SH-SY5Y (cell line): ENCODE measurements at regions not wholly inside any gene's neighbourhood (a gene's known extent, or its start where the extent isn't known, plus 50 kb on each side); places are given as distances from the start of the nearest gene placed in this dataset.

Source experiments
- GATA2 ChIP-seq: IDR thresholded peaks from 2 replicates; pipeline ENCODE4 v1.6.1; 2011; ENCODE audit warnings: mild to moderate bottlenecking, low read depth, low read length
- GATA3 ChIP-seq: IDR thresholded peaks from 2 replicates; pipeline ENCODE4 v1.6.1; 2011; ENCODE audit warnings: low read depth, mild to moderate bottlenecking, low read length, moderate library complexity

DNA sequence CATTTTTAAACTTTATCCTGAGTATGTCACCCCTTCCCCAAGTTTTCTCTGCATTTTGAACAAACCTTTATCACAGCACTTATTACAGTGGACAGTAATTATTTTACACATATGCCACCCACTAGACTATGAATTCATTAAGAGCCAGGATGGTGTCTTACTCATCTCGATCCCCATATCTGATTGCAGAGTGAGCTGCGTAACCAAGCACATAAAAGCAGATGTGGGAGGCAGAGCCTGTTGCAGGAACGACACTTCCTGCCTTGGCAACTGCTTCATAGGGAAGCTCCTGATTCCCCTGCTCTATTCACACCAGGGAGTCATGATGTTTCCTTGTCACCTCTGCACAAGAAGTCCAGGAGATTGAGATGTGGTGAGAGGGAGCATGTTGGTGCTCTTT lies 91.1 kb downstream of the MINAR1 start:
- TF ChIP-seq GATA3 = no peak
- 0 out of 2 replicates have a peak, but pooled peaks have one; percentile 27 for TF ChIP-seq GATA2

DNA sequence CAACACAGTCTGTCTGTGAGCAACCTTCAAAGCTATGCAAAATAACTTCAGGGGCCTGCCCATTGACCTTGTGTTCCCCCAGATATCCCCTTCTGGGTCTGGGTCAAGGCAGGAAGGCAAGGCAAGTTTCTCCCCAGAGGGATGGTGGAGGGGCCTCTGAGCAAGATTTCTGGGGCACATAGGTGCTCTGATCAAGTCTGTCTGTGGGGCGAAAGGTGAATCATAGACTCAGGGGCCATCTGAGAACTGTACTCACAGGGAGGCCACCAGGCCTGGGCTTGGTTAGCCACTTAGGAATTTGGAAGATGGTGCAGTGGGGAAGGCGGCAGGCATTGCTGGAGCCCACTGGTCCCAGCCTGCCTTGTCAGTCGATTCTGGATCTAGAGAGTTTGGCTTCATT lies 92.4 kb downstream of the MINAR1 start:
- TF ChIP-seq GATA3 (no peak), GATA2 (no peak)

GRCh38 chr15:79526376-79526775 lies 94.2 kb downstream of the MINAR1 start:
- no peak for TF ChIP-seq GATA2
- TF ChIP-seq GATA3 = no peak

- TF ChIP-seq GATA3 (no peak), GATA2 (no peak)
Measured at GRCh38 chr15:79527821-79528220, 95.7 kb downstream of the MINAR1 start.

GRCh38 chr15:79529157-79529785 lies 97.1 kb downstream of the MINAR1 start:
- TF ChIP-seq GATA2 (no peak), GATA3 (no peak)

DNA sequence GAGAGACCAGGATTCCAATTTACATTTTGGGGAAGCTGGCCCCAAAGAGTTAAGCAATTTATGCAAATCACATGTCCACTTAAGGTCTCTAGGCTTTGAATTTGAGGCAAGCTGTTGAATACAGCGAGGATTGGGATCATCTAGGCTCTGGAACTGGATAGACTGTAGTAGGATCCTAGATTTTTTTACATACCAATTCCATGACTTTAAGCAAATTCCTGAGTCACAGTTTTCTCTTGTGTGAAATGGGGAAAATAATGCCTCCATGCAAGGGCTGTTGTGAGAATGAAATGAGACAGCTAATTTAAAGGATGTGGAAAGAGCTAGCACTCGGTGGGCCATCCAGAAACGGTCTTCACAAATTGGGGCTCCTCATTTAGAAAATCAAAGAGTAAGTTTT lies 103.4 kb downstream of the MINAR1 start:
- TF ChIP-seq GATA3 (no peak), GATA2 (no peak)

DNA sequence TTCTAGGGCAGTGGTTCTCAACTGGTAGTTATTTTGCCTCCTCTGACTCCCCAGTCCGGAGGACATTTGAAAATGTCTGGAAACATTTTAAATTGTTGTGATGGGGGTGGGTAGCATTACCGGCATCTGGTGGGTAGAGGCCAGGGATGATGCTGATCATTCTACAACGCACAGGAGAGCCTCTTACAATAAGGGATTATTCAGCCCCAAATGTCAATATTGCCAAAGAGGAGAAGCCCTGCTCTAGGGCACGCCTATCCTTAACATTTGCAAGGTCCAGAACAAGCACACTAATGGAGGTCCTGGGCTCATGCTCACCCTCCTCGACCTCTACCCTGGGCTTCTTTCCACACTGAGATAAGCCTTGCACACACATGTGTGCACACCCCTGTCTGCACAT lies 106.4 kb downstream of the MINAR1 start:
- TF ChIP-seq GATA2 (no peak), GATA3 (no peak)

DNA sequence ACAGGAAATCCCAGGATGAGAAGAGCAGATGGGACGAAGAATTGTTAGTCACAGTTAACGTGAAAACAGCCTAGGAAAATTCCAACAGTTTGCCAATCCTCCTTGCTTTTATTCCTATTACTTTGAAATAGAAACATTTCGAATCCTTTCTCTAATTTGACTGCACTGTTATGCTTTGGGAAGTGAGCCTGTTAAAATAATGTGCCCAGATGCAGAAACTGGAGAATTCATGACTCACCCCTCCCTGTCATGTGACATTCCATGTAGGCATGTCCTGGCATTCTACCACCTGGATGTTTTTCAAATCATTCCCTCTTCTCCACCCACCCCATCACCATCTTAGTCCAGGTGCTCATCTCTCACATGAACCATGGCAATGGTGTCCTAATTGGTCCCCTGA lies 107.3 kb downstream of the MINAR1 start:
- TF ChIP-seq GATA3 = no peak
- no peak for TF ChIP-seq GATA2

- TF ChIP-seq GATA2 = no peak
- TF ChIP-seq GATA3 = no peak
Measured at GRCh38 chr15:79540551-79540950, 108.4 kb downstream of the MINAR1 start.

DNA sequence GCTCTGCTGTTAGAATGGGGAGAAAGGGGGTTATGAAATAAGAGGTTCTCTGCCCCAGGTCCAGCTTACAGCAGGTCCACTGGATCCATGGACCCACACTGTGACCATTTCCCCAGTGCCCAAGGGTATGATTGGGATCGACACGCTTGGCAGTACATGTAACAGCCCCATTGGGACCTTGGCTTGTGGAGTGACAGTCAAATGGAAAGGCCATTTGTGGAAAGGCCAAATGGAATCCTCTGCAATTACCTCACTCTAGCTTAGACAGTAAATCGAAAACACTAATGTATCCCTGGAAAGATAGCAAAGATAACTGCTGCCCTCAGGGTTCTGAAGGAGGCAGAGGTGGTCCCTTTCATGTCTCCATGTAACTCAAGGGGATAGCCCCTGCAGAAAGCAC lies 109.1 kb downstream of the MINAR1 start:
- TF ChIP-seq GATA2 = no peak
- TF ChIP-seq GATA3 = no peak

DNA sequence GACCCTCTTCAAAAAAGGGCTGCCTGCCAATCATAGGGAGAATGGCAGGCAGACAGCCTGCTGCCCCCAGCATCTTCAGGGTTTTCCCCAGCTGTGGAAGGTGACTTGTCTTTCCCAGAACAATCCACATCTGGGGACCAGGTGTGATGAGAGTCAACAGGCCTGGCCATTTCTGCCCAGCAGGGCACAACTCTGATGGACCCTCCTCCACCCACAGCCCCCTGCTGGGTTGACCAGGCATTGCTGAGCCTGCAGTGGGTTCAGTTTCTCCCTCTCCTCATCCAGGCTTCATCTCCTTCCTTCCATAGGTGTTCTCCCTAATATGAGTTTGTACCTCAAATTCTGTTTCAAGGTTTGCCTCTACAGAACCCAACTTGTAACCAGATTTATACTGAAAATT lies 111.0 kb downstream of the MINAR1 start:
- TF ChIP-seq GATA3 = no peak
- no peak for TF ChIP-seq GATA2

DNA sequence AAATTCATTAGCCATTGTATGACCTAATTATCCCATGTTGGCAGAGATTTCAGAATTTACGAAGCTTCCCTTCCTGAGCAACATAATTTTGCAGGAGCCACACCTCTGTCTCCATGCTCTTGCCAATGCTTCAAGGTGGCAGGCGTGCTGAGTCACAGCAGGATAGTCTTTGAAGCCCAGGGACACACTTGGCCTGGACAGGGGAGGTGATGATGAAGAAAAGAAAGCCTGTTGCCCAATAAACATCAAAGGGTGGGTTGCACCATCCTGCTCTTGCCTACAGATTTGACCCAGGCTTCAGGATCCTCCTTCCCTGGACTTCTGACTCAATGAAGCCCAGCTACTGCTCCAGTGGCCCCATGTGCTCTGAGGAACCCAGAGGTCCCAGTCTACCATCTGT lies 117.1 kb downstream of the MINAR1 start:
- TF ChIP-seq GATA2 (no peak), GATA3 (no peak)

DNA sequence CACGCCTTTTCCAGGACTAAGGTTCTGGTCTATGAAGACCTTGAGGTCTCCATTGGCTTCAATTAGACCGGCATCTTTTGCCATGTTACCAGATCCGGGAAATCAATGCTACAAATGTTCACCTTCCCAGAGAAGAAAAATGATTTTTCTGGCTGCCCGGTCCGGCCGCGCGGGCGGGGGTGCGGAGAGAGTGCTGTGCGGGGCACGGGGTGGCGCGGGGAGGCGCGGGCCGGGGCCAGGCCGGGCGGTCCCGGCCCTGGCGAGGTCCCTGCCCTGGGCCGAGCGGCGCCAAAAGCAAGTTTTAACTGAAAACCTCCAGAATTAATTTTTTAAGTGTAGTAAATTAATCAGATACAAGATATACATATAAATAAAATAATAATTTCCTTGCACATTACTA lies 128.2 kb downstream of the MINAR1 start:
- TF ChIP-seq GATA2 (no peak), GATA3 (no peak)

DNA sequence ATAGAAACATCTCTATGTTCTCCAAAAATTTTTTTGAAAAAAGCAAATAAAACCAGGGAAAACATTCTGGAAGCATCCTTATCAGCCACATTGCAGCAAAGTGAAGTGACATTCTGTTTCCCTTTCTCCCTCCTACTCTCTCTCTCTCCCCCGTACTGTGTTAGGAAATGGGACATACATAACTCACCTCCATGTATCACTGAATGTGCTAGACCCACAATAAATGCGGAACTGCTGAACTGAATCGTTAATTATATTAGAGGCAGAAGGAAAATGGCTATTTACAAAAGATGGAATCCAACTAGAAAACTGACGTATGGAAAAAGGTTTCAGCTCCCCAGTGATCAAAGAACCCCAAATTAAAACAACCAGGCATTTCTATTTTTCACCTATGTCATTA lies 129.8 kb downstream of the MINAR1 start:
- TF ChIP-seq GATA2 = no peak
- TF ChIP-seq GATA3 = no peak

DNA sequence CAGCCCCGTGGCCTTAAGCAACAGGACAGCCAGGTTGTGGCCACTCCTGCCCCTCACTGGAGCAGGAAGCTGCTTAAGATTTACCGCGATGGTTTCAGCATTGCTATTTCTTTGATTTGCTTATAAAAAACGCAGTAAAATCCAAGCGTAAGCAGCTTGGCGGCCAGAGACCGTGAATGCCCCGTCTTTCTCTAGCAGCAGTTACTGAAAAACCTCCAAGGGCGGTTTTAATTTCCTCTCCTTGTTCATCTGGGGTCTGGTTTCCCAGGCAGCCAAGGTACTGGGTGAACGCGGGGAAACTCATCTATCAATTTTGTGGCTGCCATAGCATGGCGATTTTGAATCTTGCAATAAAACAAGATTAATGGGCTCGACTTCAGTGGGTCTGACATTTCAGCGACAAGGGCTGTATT lies 130.3 kb downstream of the MINAR1 start:
- TF ChIP-seq GATA3 (no peak), GATA2 (no peak)

GRCh38 chr15:79562899-79563298 lies 130.8 kb downstream of the MINAR1 start:
- TF ChIP-seq GATA2 (no peak), GATA3 (no peak)
